GDM1 (cell line): ENCODE measurements at regions not wholly inside any gene's neighbourhood (a gene's known extent, or its start where the extent isn't known, plus 50 kb on each side); places are given as distances from the start of the nearest gene placed in this dataset.
A peak's percentile ranks its signal among the peaks of the same experiment; 100 is the strongest.
"Not testable (repeated sequence)": the region's sequence is repeated elsewhere in the genome, so short reads cannot be mapped to it uniquely, and the experiment has no call there.

ENCODE experiments used
- DNase-seq: peaks from one replicate; lab custom pipeline; 2025; lab: John Stamatoyannopoulos, UW

- DNase-seq, result no peak
These were observed 102.4 kb upstream of the LYZL2 start for GRCh38 chr10:30731963-30732362.

- no peak for DNase-seq
These were observed 100.8 kb upstream of the LYZL2 start for GRCh38 chr10:30730306-30730705.

GRCh38 chr10:30728766-30729165 lies 99.2 kb upstream of the LYZL2 start:
- DNase-seq, result no peak

- no peak for DNase-seq
These were observed 98.6 kb upstream of the LYZL2 start for GRCh38 chr10:30728127-30728526.

- no peak for DNase-seq
These were observed 98.0 kb upstream of the LYZL2 start for GRCh38 chr10:30727524-30727923.

GRCh38 chr10:30726783-30727414 lies 97.3 kb upstream of the LYZL2 start:
- peak; percentile 78 for DNase-seq

- no peak for DNase-seq
These were observed 96.1 kb upstream of the LYZL2 start for GRCh38 chr10:30725661-30726060.

GRCh38 chr10:30724296-30724695 lies 94.7 kb upstream of the LYZL2 start:
- DNase-seq, result no peak

- no peak for DNase-seq
These were observed 93.5 kb upstream of the LYZL2 start for GRCh38 chr10:30722956-30723620.

- no peak for DNase-seq
These were observed 90.3 kb upstream of the LYZL2 start for GRCh38 chr10:30719832-30720231.

GRCh38 chr10:30709700-30710358 lies 80.3 kb upstream of the LYZL2 start:
- DNase-seq, result no peak

- DNase-seq, result no peak
These were observed 79.7 kb upstream of the LYZL2 start for GRCh38 chr10:30709229-30709628.

- no peak for DNase-seq
These were observed 78.7 kb upstream of the LYZL2 start for GRCh38 chr10:30708234-30708633.

- DNase-seq, result not testable (repeated sequence)
These were observed 76.6 kb upstream of the LYZL2 start for GRCh38 chr10:30706189-30706588.

- no peak for DNase-seq
These were observed 76.1 kb upstream of the LYZL2 start for GRCh38 chr10:30705625-30706149.

- no peak for DNase-seq
These were observed 75.6 kb upstream of the LYZL2 start for GRCh38 chr10:30705101-30705624.

GRCh38 chr10:30704601-30705100 lies 75.1 kb upstream of the LYZL2 start:
- not testable (repeated sequence) for DNase-seq

GRCh38 chr10:30704026-30704600 lies 74.6 kb upstream of the LYZL2 start:
- DNase-seq, result no peak

- DNase-seq, result not testable (repeated sequence)
These were observed 73.9 kb upstream of the LYZL2 start for GRCh38 chr10:30703446-30703845.

- DNase-seq, result no peak
These were observed 73.3 kb upstream of the LYZL2 start for GRCh38 chr10:30702860-30703259.

- DNase-seq, result no peak
These were observed 72.1 kb upstream of the LYZL2 start for GRCh38 chr10:30701451-30702173.

- no peak for DNase-seq
These were observed 68.3 kb upstream of the LYZL2 start for GRCh38 chr10:30697806-30698205.
